ENCODE measurements at regions not wholly inside any gene's neighbourhood (a gene's known extent, or its start where the extent isn't known, plus 50 kb on each side); places are given as distances from the start of the nearest gene placed in this dataset.
A peak's percentile ranks its signal among the peaks of the same experiment; 100 is the strongest.

- no peak for DNase-seq (ENCODE audit: low read depth)
Observed at GRCh38 chr2:165033402-165033801, 78.1 kb upstream of the SLC38A11 start.

DNA sequence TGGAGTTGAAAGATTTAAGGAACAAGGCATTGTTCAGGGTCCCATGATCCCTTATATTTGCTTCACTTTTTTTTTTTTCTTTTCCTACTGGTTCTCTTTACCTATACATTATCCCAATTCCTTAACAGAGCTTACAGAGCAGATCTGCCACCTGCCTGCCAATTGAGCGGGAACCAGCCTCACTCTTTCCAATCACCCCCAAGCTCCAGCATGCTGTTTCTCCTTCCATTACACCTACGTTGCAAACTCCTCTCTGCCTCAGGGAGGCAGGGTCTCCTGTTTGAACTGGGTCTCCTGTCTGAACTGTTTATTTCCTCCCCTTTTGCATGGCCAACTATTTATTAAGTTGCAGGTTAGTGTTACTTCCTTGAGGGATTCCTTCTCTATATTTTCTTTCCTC is 77.2 kb upstream of the SLC38A11 start:
- DNase-seq (ENCODE audit: low read depth): no peak

DNA sequence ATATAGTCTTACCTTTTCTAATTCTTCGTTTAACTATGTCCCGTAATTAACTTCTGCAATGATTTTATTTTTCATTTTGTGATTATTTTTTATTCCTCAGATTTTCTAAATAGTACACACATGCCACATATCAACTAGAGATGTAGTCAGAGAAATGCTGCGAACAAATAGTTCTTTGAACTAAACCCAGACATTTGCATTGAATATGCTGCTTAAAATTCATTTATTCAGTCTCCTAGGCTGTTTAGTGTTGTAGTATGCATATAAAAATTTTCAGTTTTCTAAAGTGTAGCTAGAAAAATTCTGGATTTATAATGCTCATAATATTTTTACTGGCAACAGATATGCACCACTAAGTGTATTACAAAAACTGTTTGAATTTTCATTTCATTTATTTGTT is 68.9 kb upstream of the SLC38A11 start:
- no peak for DNase-seq (ENCODE audit: low read depth)

DNA sequence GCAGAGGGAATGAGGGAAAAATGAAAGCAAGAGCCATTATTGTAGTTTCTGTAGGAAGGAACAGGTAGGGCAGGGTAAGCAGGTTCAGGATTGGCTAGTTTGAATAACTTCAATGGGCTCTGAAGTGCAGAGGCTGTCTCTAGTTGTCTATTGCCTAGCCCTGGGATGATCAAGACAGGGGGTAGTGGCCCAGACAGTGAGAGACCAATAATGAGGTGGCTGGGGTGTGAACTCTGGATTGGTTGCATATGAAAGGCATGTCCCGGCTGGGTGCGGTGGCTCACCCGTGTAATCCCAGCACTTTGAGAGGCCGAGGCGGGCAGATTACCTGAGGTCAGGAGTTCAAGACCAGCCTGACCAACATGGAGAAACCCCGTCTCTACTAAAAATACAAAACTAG is 67.5 kb upstream of the SLC38A11 start:
- DNase-seq (ENCODE audit: low read depth): no peak

DNA sequence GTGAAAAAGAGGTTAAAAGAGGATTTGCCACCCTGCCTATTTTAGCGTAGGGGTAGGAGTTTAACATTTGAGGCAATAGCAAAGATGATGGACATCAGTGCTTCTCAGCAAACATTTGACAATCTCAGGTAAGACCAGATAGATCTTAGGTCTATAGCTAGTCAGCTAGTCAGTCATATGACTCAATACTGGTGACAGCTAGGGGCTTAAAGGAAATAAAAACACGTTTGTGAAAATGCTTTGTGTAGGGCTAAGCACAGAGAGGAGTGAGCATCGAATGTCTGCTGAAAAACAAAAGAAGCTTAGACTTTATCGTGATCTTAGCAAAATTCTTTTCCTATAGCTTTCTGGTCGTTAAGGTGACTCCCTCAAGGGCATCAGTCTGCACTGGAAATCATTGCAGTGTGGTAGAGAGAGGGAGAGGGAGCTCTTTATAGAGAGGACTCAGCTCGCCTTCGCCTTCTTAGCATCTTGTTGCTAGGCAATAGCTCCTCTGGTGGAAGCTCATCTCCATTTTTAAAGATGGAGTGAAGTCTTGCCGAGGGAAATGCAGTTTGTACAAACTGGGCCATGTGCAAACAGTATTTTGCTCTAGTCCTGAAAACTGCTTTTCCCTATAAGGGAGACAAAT is 62.8 kb upstream of the SLC38A11 start:
- no peak for DNase-seq (ENCODE audit: low read depth)

DNA sequence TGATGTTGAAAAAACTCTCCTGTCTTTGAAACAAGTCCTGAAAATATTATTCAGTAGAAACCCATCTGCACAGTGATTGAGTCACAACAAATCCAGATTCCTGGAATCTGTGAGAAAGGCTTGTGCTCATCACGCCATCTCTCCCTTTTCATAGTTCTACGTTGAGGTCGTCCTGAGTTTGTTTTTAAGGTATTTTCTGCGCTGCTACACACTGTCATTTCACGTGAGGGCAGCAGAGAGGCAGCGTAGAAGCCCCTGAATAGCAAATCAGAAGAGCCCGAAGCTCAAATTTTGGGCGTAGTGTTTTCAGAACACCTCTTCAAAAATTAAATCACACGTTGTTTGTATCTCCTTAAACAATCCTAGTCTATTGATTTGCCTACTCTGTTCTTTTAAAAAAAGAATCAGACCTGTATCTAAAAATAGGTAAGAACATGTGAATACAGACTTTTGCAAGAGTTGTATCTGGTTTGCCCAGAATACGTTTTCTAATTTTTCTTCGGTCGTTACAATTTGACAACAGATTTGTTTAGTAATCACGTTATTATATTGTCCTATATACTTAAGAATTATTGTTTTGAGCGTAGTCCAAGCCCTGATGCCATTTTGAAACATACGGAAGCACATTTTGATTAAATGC is 61.6 kb upstream of the SLC38A11 start:
- DNase-seq (ENCODE audit: low read depth): peak; percentile 12

- DNase-seq (ENCODE audit: low read depth): peak; percentile 32
Observed at GRCh38 chr2:165015052-165015642, 59.8 kb upstream of the SLC38A11 start.

GRCh38 chr2:165013944-165014619 is 58.8 kb upstream of the SLC38A11 start:
- no peak for DNase-seq (ENCODE audit: low read depth)

DNA sequence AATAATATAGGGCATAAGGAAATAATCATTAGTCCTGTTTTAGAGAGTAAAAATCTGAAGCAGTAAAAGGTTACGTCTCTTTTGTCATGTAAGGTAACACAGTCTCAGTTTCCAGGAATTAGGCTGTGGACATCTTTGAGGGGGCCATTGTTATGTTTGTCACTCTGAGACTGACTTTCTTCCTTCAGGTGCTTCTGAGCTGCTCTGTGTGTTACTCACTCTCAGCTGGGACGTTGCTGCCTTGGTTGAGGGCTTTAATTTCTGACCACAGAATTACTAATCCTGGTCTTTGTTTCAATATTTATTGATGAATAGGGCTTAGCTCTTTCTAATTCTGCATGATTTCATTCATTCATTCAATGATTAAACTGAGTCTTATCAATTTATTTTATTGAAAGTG is 55.9 kb upstream of the SLC38A11 start:
- DNase-seq (ENCODE audit: low read depth): no peak

DNA sequence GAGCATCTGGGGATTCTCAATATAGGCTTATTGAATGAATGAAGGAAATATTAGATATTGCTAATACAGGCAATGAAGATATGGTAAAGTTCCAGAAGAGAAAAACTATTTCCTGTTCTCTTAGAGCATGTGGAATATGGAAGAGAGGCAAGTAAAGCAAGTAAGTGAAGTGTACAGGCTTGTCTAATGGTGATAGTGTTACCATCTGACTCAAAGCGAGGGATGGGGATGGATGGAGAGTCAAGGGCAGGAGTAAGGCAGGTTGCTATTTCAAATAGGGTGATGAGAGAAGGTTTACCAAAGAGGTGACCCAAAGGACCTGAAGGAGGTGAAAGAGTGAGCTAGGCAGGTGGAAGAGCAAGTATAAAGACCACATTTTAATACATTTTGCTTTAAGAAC is 55.2 kb upstream of the SLC38A11 start:
- DNase-seq (ENCODE audit: low read depth): no peak

DNA sequence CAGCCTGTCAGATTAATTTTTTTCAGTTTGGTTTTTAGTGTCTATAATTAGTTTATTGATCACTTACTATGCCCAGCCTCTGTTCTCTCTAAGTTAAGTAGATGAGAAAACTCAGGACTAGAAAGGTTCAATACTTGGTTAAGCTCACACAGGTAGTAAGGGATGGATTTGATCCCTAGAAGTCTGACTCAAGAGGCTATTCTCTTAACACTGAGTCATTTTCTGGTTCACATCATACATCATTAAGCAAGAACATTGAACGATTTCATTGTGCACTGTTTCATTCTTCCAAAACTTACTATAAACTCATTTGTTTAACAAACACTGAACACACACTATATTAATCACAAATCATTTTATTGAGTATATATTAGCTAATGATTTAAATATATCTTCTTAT is 54.1 kb upstream of the SLC38A11 start:
- DNase-seq (ENCODE audit: low read depth): no peak

DNA sequence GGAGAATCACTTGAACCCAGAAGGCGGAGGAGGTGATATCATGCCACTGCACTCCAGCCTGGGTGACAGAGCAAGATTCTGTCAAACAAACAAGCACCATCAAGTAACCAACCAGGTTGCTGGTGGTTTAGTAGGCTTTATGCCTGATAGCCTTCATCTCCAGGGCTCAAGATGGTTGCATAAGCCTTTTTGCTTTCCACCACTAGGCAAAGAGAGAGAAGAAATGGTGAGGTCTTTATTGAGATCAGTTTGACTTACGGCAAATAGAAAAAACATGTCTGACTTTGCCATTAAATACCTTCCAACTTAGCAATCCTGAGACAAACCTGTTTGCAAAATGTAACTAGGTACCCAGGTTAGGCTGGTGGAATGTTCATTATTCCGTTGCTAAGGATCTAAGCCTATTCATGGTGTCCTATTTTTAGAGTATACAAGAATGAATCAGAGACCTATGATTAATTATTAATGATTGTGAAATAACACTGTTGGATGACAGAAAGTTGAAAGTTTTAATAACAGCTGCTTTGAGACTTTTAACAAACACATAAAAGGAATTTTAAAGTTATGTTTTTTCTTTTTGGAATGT is 53.5 kb upstream of the SLC38A11 start:
- DNase-seq (ENCODE audit: low read depth): no peak

- no peak for DNase-seq (ENCODE audit: low read depth)
Observed at GRCh38 chr2:165007161-165007744, 51.9 kb upstream of the SLC38A11 start.
